Gastroesophageal sphincter (tissue), 4 donors: ENCODE measurements at regions not wholly inside any gene's neighbourhood (a gene's known extent, or its start where the extent isn't known, plus 50 kb on each side); places are given as distances from the start of the nearest gene placed in this dataset.

Source experiments
- ATAC-seq: fragments of 150-250 bp; one replicate; pipeline ENCODE4 v1.9.1; 2016; ENCODE audit warnings: mild to moderate bottlenecking, moderate library complexity
- H3K27ac ChIP-seq, 4 donors: fragments of 200-600 bp; sonication (generic) in 3 of 4; 1 replicate in 3 of 4; 2 replicates in 1 of 4; pipeline ENCODE4 v1.5.1; 2016 to 2019
- H3K27me3 ChIP-seq: fragments of 200-600 bp; sonication (generic); one replicate; pipeline ENCODE4 v1.5.1; 2019
- H3K36me3 ChIP-seq, 2 donors: fragments of 200-600 bp; sonication (generic); one replicate each; pipeline ENCODE4 v1.5.1; 2019; ENCODE audit warnings: control low read depth in 1 of 2
- H3K4me1 ChIP-seq, 3 donors: fragments of 200-600 bp; sonication (generic); 1 replicate in 2 of 3; 2 replicates in 1 of 3; pipeline ENCODE4 v1.5.1; 2016 to 2019; ENCODE audit warnings: control low read depth in 2 of 3
- H3K4me3 ChIP-seq, 2 donors: fragments of 200-600 bp; sonication (generic); one replicate each; pipeline ENCODE4 v1.5.1; 2019; ENCODE audit warnings: mild to moderate bottlenecking in 1 of 2, moderate library complexity in 1 of 2
- H3K9me3 ChIP-seq, 3 donors: fragments of 200-600 bp; sonication (generic); one replicate each; pipeline ENCODE4 v1.5.1; 2017 to 2019; ENCODE audit warnings: control low read depth in 2 of 3
- EP300 ChIP-seq: sonication (generic); formaldehyde crosslinking; IDR thresholded peaks from one replicate; pipeline ENCODE4 v1.6.1; 2017; ENCODE audit warnings: antibody characterized with exemption, mild to moderate bottlenecking
- POLR2A ChIP-seq, 2 donors: fragments of 450-650 bp; IDR thresholded peaks; one replicate each; pipeline ENCODE4 v1.6.1; 2017; ENCODE audit warnings: antibody characterized with exemption in 2 of 2, mild to moderate bottlenecking in 2 of 2, moderate library complexity in 1 of 2
- POLR2AphosphoS5 ChIP-seq: sonication (generic); formaldehyde crosslinking; IDR thresholded peaks from one replicate; pipeline ENCODE4 v1.6.1; 2017; ENCODE audit warnings: antibody characterized with exemption
- WGBS, 2 donors: methylation state at CpG; one replicate each; pipeline ENCODE4 v1.1.5; 2018; ENCODE audit warnings: low coverage in 1 of 2; 5-methylcytosine and 5-hydroxymethylcytosine counted together
- TF ChIP-seq, protein P1 (sequence below), 4 experiments: fragments of 200-600 bp in 2 of 4; fragments of 450-650 bp in 2 of 4; sonication (generic) in 1 of 4; IDR thresholded peaks; one replicate each; pipeline ENCODE4 v1.5.1; 2017 to 2019; ENCODE audit warnings: antibody characterized with exemption in 4 of 4, mild to moderate bottlenecking in 2 of 4, moderate library complexity in 2 of 4

DNA sequence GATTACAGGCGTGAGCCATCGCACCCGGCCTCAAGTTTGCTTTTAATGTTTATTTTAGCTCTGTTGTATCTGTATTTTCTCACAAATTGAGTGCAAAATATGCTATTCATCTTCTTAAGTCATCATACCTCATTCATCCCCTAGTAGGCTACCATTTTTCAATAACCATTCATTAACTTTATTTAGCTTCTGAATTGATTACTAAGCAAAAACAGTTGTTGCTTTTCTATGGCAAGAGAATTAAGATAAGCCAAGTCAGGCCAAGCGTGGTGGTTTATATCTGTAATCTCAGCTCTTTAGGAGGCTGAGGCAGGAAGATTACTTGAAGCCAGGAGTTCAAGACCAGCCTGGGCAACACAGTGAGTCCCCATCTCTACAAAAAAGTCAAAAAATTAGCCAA lies 63.3 kb upstream of the CERS6 start:
- Histone ChIP-seq H3K36me3 (no peaks in the 10 kb centered on the region), H3K4me1 (no peaks in the 10 kb centered on the region), H3K27ac (no peak overlapping the region), H3K9me3 (no peaks in the 10 kb centered on the region), H3K4me3 (no peak overlapping the region), H3K27me3 (no peaks in the 10 kb centered on the region)
- no peak for ATAC-seq
- TF ChIP-seq, protein P1, sequence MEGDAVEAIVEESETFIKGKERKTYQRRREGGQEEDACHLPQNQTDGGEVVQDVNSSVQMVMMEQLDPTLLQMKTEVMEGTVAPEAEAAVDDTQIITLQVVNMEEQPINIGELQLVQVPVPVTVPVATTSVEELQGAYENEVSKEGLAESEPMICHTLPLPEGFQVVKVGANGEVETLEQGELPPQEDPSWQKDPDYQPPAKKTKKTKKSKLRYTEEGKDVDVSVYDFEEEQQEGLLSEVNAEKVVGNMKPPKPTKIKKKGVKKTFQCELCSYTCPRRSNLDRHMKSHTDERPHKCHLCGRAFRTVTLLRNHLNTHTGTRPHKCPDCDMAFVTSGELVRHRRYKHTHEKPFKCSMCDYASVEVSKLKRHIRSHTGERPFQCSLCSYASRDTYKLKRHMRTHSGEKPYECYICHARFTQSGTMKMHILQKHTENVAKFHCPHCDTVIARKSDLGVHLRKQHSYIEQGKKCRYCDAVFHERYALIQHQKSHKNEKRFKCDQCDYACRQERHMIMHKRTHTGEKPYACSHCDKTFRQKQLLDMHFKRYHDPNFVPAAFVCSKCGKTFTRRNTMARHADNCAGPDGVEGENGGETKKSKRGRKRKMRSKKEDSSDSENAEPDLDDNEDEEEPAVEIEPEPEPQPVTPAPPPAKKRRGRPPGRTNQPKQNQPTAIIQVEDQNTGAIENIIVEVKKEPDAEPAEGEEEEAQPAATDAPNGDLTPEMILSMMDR (IDR thresholded peaks at IDR 0.05), result no peak
- no peak for TF ChIP-seq POLR2AphosphoS5
- TF ChIP-seq POLR2A (IDR thresholded peaks at IDR 0.05), result no peak
- TF ChIP-seq EP300, result no peak
- WGBS, 2 donors, result 89 to 95% methylated on average over 3 to 4 of the region's 4 CpGs

DNA sequence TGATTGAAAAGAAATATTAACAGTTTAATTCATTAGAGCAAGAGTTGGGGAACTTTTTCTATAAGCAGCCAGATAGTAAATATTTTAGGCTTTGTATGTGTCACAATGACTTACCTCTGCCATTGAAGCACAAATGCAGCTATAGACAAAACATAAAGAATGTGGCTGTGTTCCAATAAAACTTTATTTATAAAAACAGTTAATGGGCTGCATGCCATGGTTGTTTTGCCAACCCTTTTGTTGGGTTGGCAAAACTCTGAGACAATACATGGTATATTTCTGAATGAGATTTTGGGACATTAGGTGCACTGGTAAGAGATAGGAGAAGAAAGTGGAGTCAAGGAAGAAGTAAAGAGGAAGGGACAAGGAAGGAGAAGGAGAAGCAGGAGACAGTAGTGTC lies 61.8 kb upstream of the CERS6 start:
- Histone ChIP-seq H3K27ac (no peak overlapping the region), H3K4me1 (no peaks in the 10 kb centered on the region), H3K27me3 (no peaks in the 10 kb centered on the region), H3K4me3 (no peak overlapping the region), H3K36me3 (no peaks in the 10 kb centered on the region), H3K9me3 (no peaks in the 10 kb centered on the region)
- TF ChIP-seq POLR2AphosphoS5 (no peak), EP300 (no peak), POLR2A (IDR thresholded peaks at IDR 0.05) (no peak)
- TF ChIP-seq, protein P1 (IDR thresholded peaks at IDR 0.05), result no peak
- no peak for ATAC-seq

DNA sequence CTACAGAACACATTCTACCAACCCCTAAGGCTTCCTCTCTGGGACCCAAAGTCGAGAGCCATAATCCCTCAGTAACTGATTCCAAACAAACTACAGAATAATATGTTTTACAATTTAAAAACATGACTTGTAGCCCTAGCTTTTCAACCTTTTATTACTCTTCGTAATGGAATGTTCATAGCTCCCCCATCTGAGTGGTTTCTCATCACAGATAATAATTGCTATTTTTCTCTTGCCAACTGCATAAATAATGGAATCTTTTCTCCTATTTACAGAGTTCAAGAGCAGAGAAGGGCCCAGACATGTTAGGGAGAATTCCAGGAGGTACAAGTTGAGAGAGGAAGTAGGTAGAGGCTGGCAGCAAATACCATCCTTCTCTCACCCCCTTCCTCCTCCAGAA lies 59.9 kb upstream of the CERS6 start:
- no peaks in the 10 kb centered on the region for H3K27me3 ChIP-seq
- no peaks in the 10 kb centered on the region for H3K4me1 ChIP-seq
- no peaks in the 10 kb centered on the region for H3K36me3 ChIP-seq
- 54 to 86% methylated on average over 1 to 2 of the region's 2 CpGs for WGBS, 2 donors
- no peak for ATAC-seq
- TF ChIP-seq POLR2AphosphoS5, result no peak
- no peak for TF ChIP-seq POLR2A (IDR thresholded peaks at IDR 0.05)
- no peak for TF ChIP-seq EP300
- TF ChIP-seq, protein P1 (IDR thresholded peaks at IDR 0.05), result no peak
- H3K9me3 ChIP-seq, result no peaks in the 10 kb centered on the region
- no peak overlapping the region for H3K4me3 ChIP-seq
- H3K27ac ChIP-seq, result no peak overlapping the region

DNA sequence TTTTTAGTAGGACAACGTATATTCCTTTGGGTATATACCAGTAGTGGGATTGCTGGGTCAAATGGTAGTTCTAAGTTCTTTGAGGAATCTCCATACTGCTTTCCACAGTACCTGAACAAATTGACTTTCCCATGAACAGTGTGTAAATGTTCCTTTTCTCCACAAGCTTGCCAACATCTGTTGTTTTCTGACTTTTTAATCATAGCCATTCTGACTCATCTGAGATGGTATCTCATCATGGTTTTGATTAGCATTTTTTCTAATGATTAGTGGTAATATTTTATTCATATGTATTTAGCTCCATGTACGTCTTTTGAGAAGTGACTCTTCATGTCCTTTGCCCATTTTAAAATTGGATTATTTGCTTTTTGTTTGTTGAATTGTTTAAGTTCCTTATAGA lies 58.4 kb upstream of the CERS6 start:
- H3K36me3 ChIP-seq, result no peaks in the 10 kb centered on the region
- H3K4me1 ChIP-seq, result no peaks in the 10 kb centered on the region
- H3K9me3 ChIP-seq, result no peaks in the 10 kb centered on the region
- H3K4me3 ChIP-seq, result no peak overlapping the region
- H3K27me3 ChIP-seq, result no peaks in the 10 kb centered on the region
- H3K27ac ChIP-seq, result no peak overlapping the region
- WGBS, 2 donors, result 93 to 100% methylated on average over 1 to 2 of the region's 2 CpGs
- no peak for ATAC-seq
- TF ChIP-seq EP300 (no peak), POLR2AphosphoS5 (no peak), POLR2A (IDR thresholded peaks at IDR 0.05) (no peak)
- TF ChIP-seq, protein P1 (IDR thresholded peaks at IDR 0.05), result no peak

DNA sequence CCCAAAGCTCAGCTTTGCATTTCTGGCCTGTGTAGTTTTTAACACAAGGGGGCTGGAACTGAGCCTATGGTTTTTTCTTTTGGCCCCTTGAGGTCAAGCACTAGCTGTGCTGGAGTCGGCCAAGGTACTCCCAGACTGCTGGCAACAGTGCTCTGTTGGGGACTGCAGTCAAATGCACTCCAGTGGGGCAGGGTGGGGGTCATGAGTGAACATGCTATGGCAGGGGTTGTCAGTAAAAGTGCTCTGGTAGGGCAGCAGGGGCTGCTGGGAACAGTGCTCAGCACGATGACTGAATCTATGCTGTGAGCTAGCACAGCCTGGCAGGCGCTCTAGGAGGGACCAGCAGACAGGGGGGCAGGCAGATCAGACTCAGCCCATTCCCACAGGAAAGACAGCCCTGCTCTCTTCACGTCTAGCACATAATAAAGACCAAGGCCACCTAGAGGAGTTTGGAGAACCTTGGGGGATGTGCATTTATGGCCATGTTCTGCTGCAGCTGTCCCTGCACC lies 55.0 kb upstream of the CERS6 start:
- Histone ChIP-seq H3K36me3 (no peaks in the 10 kb centered on the region), H3K27me3 (no peaks in the 10 kb centered on the region), H3K27ac (no peak overlapping the region), H3K9me3 (peaks cover 0 to under 1% (median 0%) of the 10 kb centered on the region in 3 donors), H3K4me1 (no peaks in the 10 kb centered on the region), H3K4me3 (no peak overlapping the region)
- WGBS, 2 donors, result 89% methylated on average over 4 of the region's 4 CpGs; no CpG with 5 or more reads in 1 of the 2 donors
- no peak for ATAC-seq
- TF ChIP-seq POLR2AphosphoS5 (no peak), EP300 (no peak), POLR2A (IDR thresholded peaks at IDR 0.05) (no peak)
- TF ChIP-seq, protein P1 (IDR thresholded peaks at IDR 0.05), result no peak
